H1 (cell line): ENCODE measurements at regions not wholly inside any gene's neighbourhood (a gene's known extent, or its start where the extent isn't known, plus 50 kb on each side); places are given as distances from the start of the nearest gene placed in this dataset.
A peak's percentile ranks its signal among the peaks of the same experiment; 100 is the strongest.

Experiments used
- CTCF ChIA-PET: fragments of 300-600 bp; sonication (Branson Sonifier 250); formaldehyde crosslinking; loops from one replicate; lab custom pipeline; 2021; ENCODE audit not compliant: partially characterized antibody; lab: Charles Lee
- POLR2A ChIA-PET: fragments of 300-600 bp; sonication (Branson Sonifier 250); formaldehyde crosslinking; loops from one replicate; lab custom pipeline; 2021; ENCODE audit warnings: inconsistent platforms; ENCODE audit not compliant: partially characterized antibody; lab: Charles Lee
- DNase-seq, 2 experiments: peaks; one replicate each; pipeline versions ENCODE4 v3.0.0 to v3.0.0-alpha.2; 2010 to 2022; ENCODE audit warnings: low spot score in 2 of 2, low read depth in 1 of 2, mixed read lengths in 1 of 2
- FAIRE-seq: peaks from 2 replicates; lab custom pipeline; 2011; peaks lifted over from hg19 to GRCh38; lab: Jason Lieb, UNC
- H2AFZ ChIP-seq: 2 replicates; pipeline ENCODE4 v1.8.1; 2012; ENCODE audit warnings: low read length, inconsistent platforms
- H2AK5ac ChIP-seq: 2 replicates; pipeline ENCODE4 v1.6.1; 2013; ENCODE audit warnings: low read depth, low read length
- H2BK120ac ChIP-seq: replicated peaks from 2 replicates; pipeline ENCODE3; 2013; ENCODE audit warnings: low read depth, low read length, inconsistent platforms
- H2BK12ac ChIP-seq: 2 replicates; pipeline ENCODE4 v1.6.1; 2013; ENCODE audit warnings: low read depth, low read length
- H2BK15ac ChIP-seq: 2 replicates; pipeline ENCODE4 v1.6.1; 2013; ENCODE audit warnings: low read length
- H2BK20ac ChIP-seq: 2 replicates; pipeline ENCODE4 v1.6.1; 2013; ENCODE audit warnings: low read length
- H2BK5ac ChIP-seq: 2 replicates; pipeline ENCODE4 v1.6.1; 2013; ENCODE audit warnings: low read depth, low read length
- H3K14ac ChIP-seq: 2 replicates; pipeline ENCODE4 v1.6.1; 2013; ENCODE audit warnings: inconsistent platforms; ENCODE audit not compliant: insufficient read length
- H3K18ac ChIP-seq: 2 replicates; pipeline ENCODE4 v1.6.1; 2013; ENCODE audit warnings: low read length; ENCODE audit errors: extremely low read depth
- H3K23ac ChIP-seq: 2 replicates; pipeline ENCODE4 v1.6.1; 2013; ENCODE audit warnings: inconsistent platforms; ENCODE audit not compliant: insufficient read length
- H3K23me2 ChIP-seq: 2 replicates; pipeline ENCODE4 v1.6.1; 2013; ENCODE audit warnings: low read depth, low read length
- H3K27ac ChIP-seq: 2 replicates; pipeline ENCODE4 v1.6.1; 2011; ENCODE audit warnings: low read depth, low read length, inconsistent platforms
- H3K27me3 ChIP-seq, 4 experiments: replicated peaks in 1 of 4; 1 replicate in 1 of 4; 2 replicates in 3 of 4; pipeline versions ENCODE4 v1.6.1 to v1.8.1; 2011 to 2013; ENCODE audit warnings: low read length in 3 of 4, mild to moderate bottlenecking in 3 of 4, inconsistent platforms in 2 of 4, mixed read lengths in 2 of 4, moderate library complexity in 1 of 4; ENCODE audit not compliant: control insufficient read depth in 3 of 4, insufficient read depth in 3 of 4; ENCODE audit errors: extremely low read depth in 1 of 4
- H3K36me3 ChIP-seq, 4 experiments: 2 replicates each; pipeline versions ENCODE4 v1.6.1 to v1.8.1; 2011 to 2013; ENCODE audit warnings: mild to moderate bottlenecking in 4 of 4, low read length in 3 of 4, moderate library complexity in 2 of 4, control low read depth in 1 of 4, inconsistent platforms in 1 of 4; ENCODE audit not compliant: insufficient read depth in 4 of 4, control insufficient read depth in 2 of 4
- H3K4ac ChIP-seq: replicated peaks from 2 replicates; pipeline ENCODE3; 2013; ENCODE audit warnings: low read length, low read depth, mixed read lengths, inconsistent platforms; ENCODE audit not compliant: insufficient read length
- H3K4me1 ChIP-seq, 4 experiments: replicated peaks in 1 of 4; 1 replicate in 1 of 4; 2 replicates in 3 of 4; pipeline versions ENCODE4 v1.6.1 to v1.8.1; 2011 to 2013; ENCODE audit warnings: low read length in 3 of 4, inconsistent platforms in 2 of 4, mixed read lengths in 1 of 4; ENCODE audit not compliant: insufficient read depth in 4 of 4, control insufficient read depth in 3 of 4
- H3K4me2 ChIP-seq, 2 experiments: 2 replicates each; pipeline versions ENCODE4 v1.6.1 to v1.8.1; 2011 to 2013; ENCODE audit warnings: low read depth in 2 of 2, low read length in 2 of 2, control low read depth in 1 of 2, inconsistent platforms in 1 of 2, mild to moderate bottlenecking in 1 of 2; ENCODE audit not compliant: insufficient read depth in 1 of 2
- H3K4me3 ChIP-seq, 4 experiments: fragments of 200-600, 300-600 bp in 1 of 4; sonication (generic), shearing (Covaris generic), sonication (Bioruptor Twin) in 1 of 4; 2 replicates each; pipeline versions ENCODE4 v1.5.1 to v1.8.1; 2011 to 2016; ENCODE audit warnings: low read length in 4 of 4, low read depth in 3 of 4, control low read depth in 2 of 4, inconsistent platforms in 2 of 4, mild to moderate bottlenecking in 2 of 4, mixed read lengths in 1 of 4, moderate library complexity in 1 of 4; ENCODE audit not compliant: insufficient read depth in 2 of 4; ENCODE audit errors: extremely low read depth in 1 of 4
- H3K56ac ChIP-seq: replicated peaks from 2 replicates; pipeline ENCODE3; 2013; ENCODE audit warnings: low read depth, mild to moderate bottlenecking, mixed read lengths, low read length, inconsistent platforms; ENCODE audit not compliant: insufficient read length
- H3K79me1 ChIP-seq: 2 replicates; pipeline ENCODE4 v1.6.1; 2013; ENCODE audit warnings: low read depth, low read length, control low read depth
- H3K79me2 ChIP-seq, 2 experiments: 2 replicates each; pipeline versions ENCODE4 v1.6.1 to v1.8.1; 2012 to 2013; ENCODE audit warnings: low read length in 2 of 2, mild to moderate bottlenecking in 2 of 2, inconsistent platforms in 1 of 2; ENCODE audit not compliant: insufficient read depth in 2 of 2, control insufficient read depth in 1 of 2
- H3K9ac ChIP-seq, 4 experiments: replicated peaks in 1 of 4; 1 replicate in 1 of 4; 2 replicates in 3 of 4; pipeline versions ENCODE4 v1.6.1 to v1.8.1; 2011 to 2013; ENCODE audit warnings: low read depth in 3 of 4, low read length in 3 of 4, control low read depth in 2 of 4, mild to moderate bottlenecking in 2 of 4, moderate library complexity in 2 of 4, inconsistent platforms in 1 of 4; ENCODE audit errors: extremely low read depth in 1 of 4
- H3K9me3 ChIP-seq, 2 experiments: 2 replicates each; pipeline versions ENCODE4 v1.6.1 to v1.8.1; 2012 to 2013; ENCODE audit warnings: mild to moderate bottlenecking in 2 of 2, moderate library complexity in 2 of 2, control low read depth in 1 of 2, inconsistent platforms in 1 of 2, low read depth in 1 of 2, low read length in 1 of 2, mixed read lengths in 1 of 2; ENCODE audit not compliant: insufficient read depth in 2 of 2
- H4K20me1 ChIP-seq, 2 experiments: replicated peaks in 1 of 2; 2 replicates each; pipeline versions ENCODE3 to v1.8.1; 2011 to 2013; ENCODE audit warnings: inconsistent platforms in 2 of 2, low read length in 2 of 2, mild to moderate bottlenecking in 1 of 2; ENCODE audit not compliant: insufficient read depth in 2 of 2, control insufficient read depth in 1 of 2
- H4K5ac ChIP-seq: 2 replicates; pipeline ENCODE4 v1.6.1; 2013; ENCODE audit warnings: low read length, low read depth, mixed read lengths, inconsistent platforms; ENCODE audit not compliant: insufficient read length
- H4K8ac ChIP-seq: 2 replicates; pipeline ENCODE4 v1.8.0; 2013; ENCODE audit warnings: mild to moderate bottlenecking, moderate library complexity, low read length, inconsistent platforms; ENCODE audit not compliant: insufficient read depth; ENCODE audit errors: extremely low read depth
- H4K91ac ChIP-seq: replicated peaks from 2 replicates; pipeline ENCODE3; 2013; ENCODE audit warnings: low read length, mixed read lengths, inconsistent platforms; ENCODE audit not compliant: insufficient read length
- CBX8 ChIP-seq: fragments of 300-800, 300-1000 bp; sonication (generic); IDR thresholded peaks from 2 replicates; pipeline ENCODE4 v1.7.1; 2016; ENCODE audit warnings: low read depth, low read length, borderline replicate concordance
- CEBPB ChIP-seq: IDR thresholded peaks from 2 replicates; pipeline ENCODE4 v1.6.1; 2012; ENCODE audit warnings: low read depth, low read length
- CHD2 ChIP-seq: IDR thresholded peaks from 2 replicates; pipeline ENCODE4 v1.6.1; 2012; ENCODE audit warnings: low read length, improper control_type of control experiment
- GABPA ChIP-seq: IDR thresholded peaks from 2 replicates; pipeline ENCODE4 v1.6.1; 2011; ENCODE audit warnings: mild to moderate bottlenecking, low read length, moderate library complexity, borderline replicate concordance; ENCODE audit not compliant: insufficient read depth
- JUN ChIP-seq: IDR thresholded peaks from 2 replicates; pipeline ENCODE4 v1.6.1; 2011; ENCODE audit warnings: low read depth, mild to moderate bottlenecking, improper control_type of control experiment, low read length
- RXRA ChIP-seq: IDR thresholded peaks from 2 replicates; pipeline ENCODE4 v1.6.1; 2011; ENCODE audit warnings: low read depth, mild to moderate bottlenecking, low read length, moderate library complexity; ENCODE audit not compliant: insufficient read depth
- SAP30 ChIP-seq: fragments of 300-600 bp; sonication (generic); IDR thresholded peaks from 2 replicates; pipeline ENCODE4 v1.7.1; 2012; ENCODE audit warnings: low read length, moderate library complexity, mild to moderate bottlenecking, inconsistent platforms; ENCODE audit not compliant: insufficient read depth, insufficient replicate concordance
- SIN3A ChIP-seq, 2 experiments: IDR thresholded peaks in 1 of 2; conservative IDR thresholded peaks in 1 of 2; 2 replicates each; pipeline ENCODE4 v1.6.1; 2011 to 2012; ENCODE audit warnings: low read length in 2 of 2, improper control_type of control experiment in 1 of 2, low read depth in 1 of 2, mild to moderate bottlenecking in 1 of 2
- SIX5 ChIP-seq: IDR thresholded peaks from 2 replicates; pipeline ENCODE4 v1.6.1; 2011; ENCODE audit warnings: mild to moderate bottlenecking, low read depth, low read length
- TBP ChIP-seq: IDR thresholded peaks from 2 replicates; pipeline ENCODE4 v1.6.1; 2011; ENCODE audit warnings: low read depth, low read length, improper control_type of control experiment
- WGBS, 2 experiments: shearing (Covaris generic) in 1 of 2; methylation state at CpG; one replicate each; pipeline versions ENCODE4 v1.1.6 to v1.1.7; 2013 to 2015; ENCODE audit warnings: low lambda C conversion rate in 2 of 2, mixed read lengths in 2 of 2, inconsistent platforms in 1 of 2, low coverage in 1 of 2, missing lambda C conversion rate in 1 of 2; ENCODE audit not compliant: insufficient replicate concordance in 2 of 2, insufficient coverage in 1 of 2, insufficient read length in 1 of 2; ENCODE audit errors: extremely low coverage in 1 of 2, missing lambda C conversion rate in 1 of 2; 5-methylcytosine and 5-hydroxymethylcytosine counted together
- TF ChIP-seq, protein P1 (sequence below): IDR thresholded peaks from 2 replicates; pipeline ENCODE4 v1.6.1; 2012; ENCODE audit warnings: inconsistent platforms

DNA sequence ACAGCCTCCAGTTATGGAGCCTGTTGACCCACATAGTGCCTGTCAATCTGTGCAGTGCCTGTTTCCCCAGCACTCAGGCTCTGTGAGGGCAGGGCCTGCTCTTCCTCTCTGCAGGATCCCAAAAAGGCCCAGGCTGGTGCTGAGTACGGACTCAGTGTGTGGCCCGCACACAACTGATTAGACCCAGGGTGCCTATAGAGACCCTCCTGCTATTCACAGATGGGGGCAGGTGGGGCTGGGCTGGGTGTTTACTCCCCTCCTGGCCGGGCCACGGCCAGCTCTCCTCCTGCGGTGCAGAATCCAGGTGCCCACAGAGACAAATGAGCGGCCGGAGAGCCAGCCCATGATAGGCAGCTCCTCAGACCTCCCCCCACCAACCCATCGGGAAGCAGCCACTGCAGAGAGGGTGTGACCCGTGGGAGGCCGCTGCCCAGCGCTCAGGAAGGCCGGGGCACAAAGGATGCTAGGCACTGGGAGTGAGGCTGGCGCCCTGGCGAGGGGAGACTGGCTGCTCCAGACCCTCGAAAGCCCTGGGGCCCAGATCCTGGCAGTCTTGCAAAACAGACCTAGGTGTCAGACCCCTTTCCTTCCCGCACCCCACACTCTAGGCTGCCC lies 239.0 kb downstream of the CTTN start:
- Histone ChIP-seq H4K20me1 (peaks cover 0 to 17% of the 10 kb centered on the region in 2 experiments), H3K23me2 (no peaks in the 10 kb centered on the region), H2BK120ac (no peak overlapping the region), H3K9me3 (peaks cover 0 to 3% of the 10 kb centered on the region in 2 experiments; a peak in 1 of 4 replicates), H2BK5ac (peak overlapping the region; percentile 71; the same call in 1 of the 2 replicates), H4K8ac (no peak overlapping the region), H3K36me3 (no peaks in the 10 kb centered on the region; a peak in 1 of 8 replicates), H3K4ac (no peak overlapping the region), H3K9ac (no peak overlapping the region), H3K27me3 (no peaks in the 10 kb centered on the region), H3K79me1 (peaks cover 15% of the 10 kb centered on the region), H3K18ac (no peak overlapping the region; the same call in 1 of the 2 replicates), H3K4me3 (no peak overlapping the region), H3K4me1 (peaks cover 12 to 28% (median 19%) of the 10 kb centered on the region in 4 experiments), H3K23ac (no peak overlapping the region), H3K27ac (no peak overlapping the region), H3K79me2 (peaks cover 4 to 23% of the 10 kb centered on the region in 2 experiments; a peak in 2 of 4 replicates), H2AFZ (no peak overlapping the region), H2BK20ac (peak overlapping the region; percentile 80; the same call in 1 of the 2 replicates), H2BK15ac (peak overlapping the region; percentile 97; the same call in 1 of the 2 replicates), H3K56ac (no peak overlapping the region), H4K5ac (no peak overlapping the region), H2AK5ac (peak overlapping the region; percentile 24), H2BK12ac (peak overlapping the region; percentile 52; the same call in 1 of the 2 replicates), H3K14ac (no peak overlapping the region), H4K91ac (no peak overlapping the region), H3K4me2 (no peak overlapping the region)
- ChIA-PET CTCF (interaction anchor here (1.2 kb wide), 1 partner anchor 91 kb away, joined by 3 read pairs; no protein-coding TSS in a partner anchor), POLR2A (interaction anchor here (0.6 to 1.3 kb wide), 3 partner anchors 27 to 62 kb away, joined by 3 to 5 read pairs (median 3); no protein-coding TSS in a partner anchor)
- TF ChIP-seq, protein P1, sequence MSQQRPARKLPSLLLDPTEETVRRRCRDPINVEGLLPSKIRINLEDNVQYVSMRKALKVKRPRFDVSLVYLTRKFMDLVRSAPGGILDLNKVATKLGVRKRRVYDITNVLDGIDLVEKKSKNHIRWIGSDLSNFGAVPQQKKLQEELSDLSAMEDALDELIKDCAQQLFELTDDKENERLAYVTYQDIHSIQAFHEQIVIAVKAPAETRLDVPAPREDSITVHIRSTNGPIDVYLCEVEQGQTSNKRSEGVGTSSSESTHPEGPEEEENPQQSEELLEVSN, result no peak
- TF ChIP-seq TBP, result no peak
- no peak for TF ChIP-seq RXRA
- no peak for TF ChIP-seq CBX8
- TF ChIP-seq JUN, result no peak
- no peak for TF ChIP-seq SIX5
- TF ChIP-seq SIN3A (conservative IDR thresholded peaks at IDR 0.05 in 1 of 2, IDR thresholded peaks at IDR 0.05 in 1 of 2; ENCODE audit: low read depth in 1 of 2, low read length in 2 of 2), result no peak
- no peak for TF ChIP-seq CHD2
- no peak for TF ChIP-seq SAP30
- no peak for TF ChIP-seq GABPA
- no peak for TF ChIP-seq CEBPB
- DNase-seq (no peak), FAIRE-seq (no peak)
- 81% methylated on average over 14 of the region's 16 CpGs; no CpG with 5 or more reads in 1 of the 2 experiments for WGBS, 2 experiments
